GM19328 (cell line): ENCODE measurements at regions not wholly inside any gene's neighbourhood (a gene's known extent, or its start where the extent isn't known, plus 50 kb on each side); places are given as distances from the start of the nearest gene placed in this dataset.
"Not testable (repeated sequence)": the region's sequence is repeated elsewhere in the genome, so short reads cannot be mapped to it uniquely, and the experiment has no call there.

Source experiments
- ATAC-seq: cut with Tn5 transposase; IDR thresholded peaks from one replicate; pipeline ENCODE4 v1.9.1; 2021; ENCODE audit warnings: mild to moderate bottlenecking, moderate library complexity; ENCODE audit not compliant: unreplicated experiment

- ATAC-seq, result no peak
Measured at GRCh38 chr9:81371824-81372223, 317.5 kb downstream of the TLE1 start.

GRCh38 chr9:81370650-81371049 lies 318.7 kb downstream of the TLE1 start:
- no peak for ATAC-seq

GRCh38 chr9:81370096-81370495 lies 319.3 kb downstream of the TLE1 start:
- ATAC-seq, result no peak

GRCh38 chr9:81369121-81369520 lies 320.2 kb downstream of the TLE1 start:
- no peak for ATAC-seq

GRCh38 chr9:81363916-81364480 lies 325.3 kb downstream of the TLE1 start:
- ATAC-seq, result no peak

- no peak for ATAC-seq
Measured at GRCh38 chr9:81361296-81361695, 328.1 kb downstream of the TLE1 start.

- ATAC-seq, result no peak
Measured at GRCh38 chr9:81351166-81351565, 338.2 kb downstream of the TLE1 start.

- no peak for ATAC-seq
Measured at GRCh38 chr9:81344366-81344765, 345.0 kb downstream of the TLE1 start.

GRCh38 chr9:81335879-81336421 lies 353.4 kb downstream of the TLE1 start:
- ATAC-seq, result no peak

- no peak for ATAC-seq
Measured at GRCh38 chr9:81321551-81321950, 367.8 kb downstream of the TLE1 start.

- ATAC-seq, result no peak
Measured at GRCh38 chr9:81320909-81321482, 368.4 kb downstream of the TLE1 start.

GRCh38 chr9:81318571-81318970 lies 370.8 kb downstream of the TLE1 start:
- no peak for ATAC-seq

GRCh38 chr9:81317939-81318338 lies 371.4 kb downstream of the TLE1 start:
- no peak for ATAC-seq

- no peak for ATAC-seq
Measured at GRCh38 chr9:81317223-81317622, 372.1 kb downstream of the TLE1 start.

GRCh38 chr9:81314490-81314889 lies 374.9 kb downstream of the TLE1 start:
- ATAC-seq, result no peak

GRCh38 chr9:81313877-81314276 lies 375.5 kb downstream of the TLE1 start:
- no peak for ATAC-seq

- ATAC-seq, result no peak
Measured at GRCh38 chr9:81312346-81312745, 377.0 kb downstream of the TLE1 start.

- no peak for ATAC-seq
Measured at GRCh38 chr9:81308404-81308803, 380.9 kb downstream of the TLE1 start.

- ATAC-seq, result not testable (repeated sequence)
Measured at GRCh38 chr9:81307791-81308190, 381.6 kb downstream of the TLE1 start.

GRCh38 chr9:81305561-81306182 lies 383.7 kb downstream of the TLE1 start:
- no peak for ATAC-seq

GRCh38 chr9:81303658-81304057 lies 385.7 kb downstream of the TLE1 start:
- no peak for ATAC-seq

- ATAC-seq, result no peak
Measured at GRCh38 chr9:81293651-81294050, 395.7 kb downstream of the TLE1 start.
